IPS DF 6.9 (cell line): ENCODE measurements at regions not wholly inside any gene's neighbourhood (a gene's known extent, or its start where the extent isn't known, plus 50 kb on each side); places are given as distances from the start of the nearest gene placed in this dataset.
A peak's percentile ranks its signal among the peaks of the same experiment; 100 is the strongest.

Source experiments
- DNase-seq: peaks from one replicate; pipeline ENCODE4 v3.0.0-alpha.2; 2013; ENCODE audit warnings: low read depth, low spot score
- H3K27ac ChIP-seq: one replicate; pipeline ENCODE4 v1.5.1; 2013; ENCODE audit warnings: low read length, control low read depth
- H3K27me3 ChIP-seq: 2 replicates; pipeline ENCODE4 v1.6.1; 2013; ENCODE audit warnings: mild to moderate bottlenecking, low read length; ENCODE audit not compliant: control insufficient read depth, insufficient read depth
- H3K36me3 ChIP-seq: 2 replicates; pipeline ENCODE4 v1.6.1; 2013; ENCODE audit warnings: low read length; ENCODE audit not compliant: control insufficient read depth, insufficient read depth
- H3K4me1 ChIP-seq: 2 replicates; pipeline ENCODE4 v1.6.1; 2013; ENCODE audit warnings: low read length; ENCODE audit not compliant: control insufficient read depth, insufficient read depth
- H3K4me3 ChIP-seq: 2 replicates; pipeline ENCODE4 v1.5.1; 2013; ENCODE audit warnings: mild to moderate bottlenecking, low read length
- H3K9me3 ChIP-seq: 2 replicates; pipeline ENCODE4 v1.6.1; 2013; ENCODE audit warnings: low read length, inconsistent platforms; ENCODE audit not compliant: control insufficient read depth, insufficient read depth
- WGBS: extraction: QIAGEN DNeasy Blood & Tissue Kit; methylation state at CpG from one replicate; pipeline ENCODE4 v1.1.7; 2013; ENCODE audit warnings: mixed read lengths, missing lambda C conversion rate; ENCODE audit not compliant: insufficient read length, insufficient coverage; 5-methylcytosine and 5-hydroxymethylcytosine counted together

DNA sequence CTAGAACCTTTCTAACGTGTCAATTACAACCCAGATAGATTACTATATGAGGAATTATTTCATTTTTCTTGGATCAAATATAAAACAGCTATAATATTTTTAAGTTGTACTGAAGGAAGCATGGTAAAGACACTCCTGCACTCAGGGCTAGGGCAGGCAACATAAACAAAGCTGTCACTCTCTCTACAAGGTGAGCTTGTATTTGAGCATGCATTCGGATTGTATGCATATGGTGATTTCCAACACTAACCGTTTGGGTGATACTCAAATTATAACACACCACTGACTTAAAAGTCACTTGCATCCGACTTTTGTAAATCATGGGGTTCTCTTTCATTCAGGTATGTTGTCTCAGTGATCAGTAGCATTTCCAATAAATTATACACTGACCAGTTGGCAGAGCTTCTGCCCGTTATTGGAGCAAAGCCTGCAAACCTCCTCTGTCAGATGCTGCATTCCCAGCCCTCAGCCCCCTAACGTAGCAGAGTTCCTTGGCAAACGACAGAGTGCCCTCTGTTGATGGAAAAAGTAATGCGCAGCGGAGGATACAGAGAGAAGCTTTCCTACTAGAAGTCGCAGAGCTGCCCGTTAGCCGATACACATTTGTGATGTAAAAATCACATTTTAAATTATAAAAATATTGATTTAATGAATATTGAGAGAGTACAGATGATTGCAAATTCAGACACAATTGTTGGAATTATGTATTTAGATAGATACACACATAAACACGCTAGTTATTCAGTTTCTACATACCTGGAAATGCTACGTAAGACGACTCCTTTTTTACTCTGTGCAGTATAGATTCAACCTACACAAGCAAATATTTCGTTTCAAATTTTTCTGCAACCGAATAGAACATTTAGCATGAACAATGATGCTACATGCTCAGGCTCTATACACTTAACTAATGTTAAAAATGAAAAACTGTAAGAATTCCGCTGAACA, 173.9 kb upstream of the SP4 start:
- peak; percentile 55 for DNase-seq
- WGBS = no CpG with 5 or more reads among the region's 18 CpGs
- Histone ChIP-seq H3K27ac (no peak overlapping the region), H3K9me3 (no peaks in the 10 kb centered on the region), H3K4me1 (no peaks in the 10 kb centered on the region), H3K27me3 (no peaks in the 10 kb centered on the region), H3K4me3 (no peak overlapping the region), H3K36me3 (no peaks in the 10 kb centered on the region)

DNA sequence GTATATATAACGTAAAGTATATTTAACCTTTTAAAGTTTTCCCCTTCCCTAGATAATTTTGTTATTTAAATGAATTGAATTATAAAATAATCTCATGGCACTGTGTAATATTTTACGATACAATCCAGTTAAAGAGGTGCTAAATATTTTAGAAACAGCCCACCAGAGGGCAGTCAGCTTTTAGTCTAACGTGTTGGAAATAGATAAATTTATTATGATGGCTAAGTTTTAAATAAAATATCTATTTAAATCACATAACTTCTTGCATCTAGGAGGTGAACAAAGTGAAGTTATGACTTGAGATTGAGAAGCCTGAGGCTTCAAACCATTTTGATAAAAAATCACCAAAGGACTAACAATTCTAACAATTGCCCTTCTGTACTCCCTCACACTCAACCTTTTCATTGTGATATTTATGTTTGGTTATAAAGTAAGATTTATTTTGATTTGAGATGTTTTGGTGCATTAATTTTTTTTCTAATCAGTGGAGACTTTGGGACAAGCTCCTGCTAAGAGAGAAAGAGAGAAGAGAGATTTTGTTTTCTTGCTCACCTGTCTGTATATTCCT, 171.5 kb upstream of the SP4 start:
- H3K36me3 ChIP-seq = no peaks in the 10 kb centered on the region
- DNase-seq = no peak
- no CpG with 5 or more reads among the region's 3 CpGs for WGBS
- no peaks in the 10 kb centered on the region; the same call in 1 of the 2 replicates for H3K4me1 ChIP-seq
- H3K27me3 ChIP-seq = no peaks in the 10 kb centered on the region
- no peaks in the 10 kb centered on the region for H3K9me3 ChIP-seq
- no peak overlapping the region for H3K27ac ChIP-seq
- H3K4me3 ChIP-seq = no peak overlapping the region

DNA sequence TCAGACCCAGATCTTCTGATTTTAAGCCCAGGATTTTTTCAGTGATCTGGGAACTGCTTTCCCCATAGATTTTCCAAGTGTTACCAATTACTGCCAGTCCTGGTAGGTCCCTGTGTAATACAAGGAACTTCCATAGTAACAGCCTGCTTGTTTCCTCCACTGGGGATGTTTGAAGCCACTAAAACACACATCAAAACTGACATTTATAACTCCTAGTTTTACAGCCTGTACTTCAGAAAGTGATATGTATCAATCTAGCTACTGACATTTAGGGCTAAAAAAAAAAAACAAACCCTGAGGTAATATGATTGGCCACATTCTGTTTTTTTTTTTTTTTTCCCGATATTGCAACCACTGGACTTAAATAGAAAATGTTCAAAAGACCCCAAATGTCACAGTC, 166.9 kb upstream of the SP4 start:
- no peak for DNase-seq
- WGBS = no CpG with 5 or more reads among the region's 1 CpG
- no peak overlapping the region for H3K4me3 ChIP-seq
- H3K27me3 ChIP-seq = no peaks in the 10 kb centered on the region
- no peaks in the 10 kb centered on the region for H3K36me3 ChIP-seq
- no peak overlapping the region for H3K27ac ChIP-seq
- no peaks in the 10 kb centered on the region for H3K9me3 ChIP-seq
- H3K4me1 ChIP-seq = no peaks in the 10 kb centered on the region; the same call in 1 of the 2 replicates

DNA sequence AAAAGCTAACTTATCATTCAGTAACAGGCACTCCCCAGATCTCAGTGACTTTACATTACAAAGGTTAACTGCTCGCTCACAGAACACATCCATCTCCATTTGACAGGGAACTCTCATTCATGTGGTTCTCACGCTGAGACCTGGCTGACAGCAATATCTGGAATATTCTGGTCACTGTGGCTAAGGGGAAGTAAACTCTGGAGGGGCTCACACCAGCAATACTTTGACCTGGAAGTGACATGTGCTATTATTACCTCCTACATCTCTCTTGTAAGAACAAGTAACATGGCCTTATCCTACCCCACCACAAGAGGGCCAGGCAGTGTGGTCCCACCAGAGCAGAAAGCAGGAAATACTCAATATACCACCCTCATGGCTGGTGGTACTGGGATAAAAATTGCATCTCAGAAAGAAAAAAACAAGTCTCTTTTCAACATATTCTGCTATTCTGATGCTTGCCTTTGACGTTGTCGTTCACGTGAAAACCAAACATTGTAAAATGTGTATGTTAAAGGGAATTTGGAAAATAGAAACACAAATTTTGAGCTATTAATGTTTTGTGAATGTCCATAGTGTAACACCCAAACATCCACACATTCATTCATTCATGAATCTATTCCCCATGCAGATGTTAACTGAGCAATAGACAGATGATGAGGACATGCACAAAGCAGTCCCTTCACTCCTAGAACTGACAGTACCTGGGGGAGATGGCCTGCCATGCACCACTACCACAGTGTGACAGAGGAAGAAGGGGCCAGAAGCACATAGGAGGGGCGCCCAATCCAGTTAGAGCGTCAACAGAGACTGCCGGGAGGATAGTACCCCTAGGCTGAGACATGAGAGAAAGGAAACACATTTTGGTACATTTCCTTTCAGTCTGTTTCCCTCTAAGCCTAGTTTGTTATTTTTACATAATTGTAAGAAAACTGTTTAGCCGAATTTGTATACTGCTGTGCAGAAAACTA, 166.0 kb upstream of the SP4 start:
- Histone ChIP-seq H3K27me3 (no peaks in the 10 kb centered on the region), H3K36me3 (no peaks in the 10 kb centered on the region), H3K9me3 (no peaks in the 10 kb centered on the region), H3K4me1 (no peaks in the 10 kb centered on the region; the same call in 1 of the 2 replicates), H3K4me3 (no peak overlapping the region), H3K27ac (no peak overlapping the region)
- DNase-seq = peak; percentile 52
- no CpG with 5 or more reads among the region's 9 CpGs for WGBS

DNA sequence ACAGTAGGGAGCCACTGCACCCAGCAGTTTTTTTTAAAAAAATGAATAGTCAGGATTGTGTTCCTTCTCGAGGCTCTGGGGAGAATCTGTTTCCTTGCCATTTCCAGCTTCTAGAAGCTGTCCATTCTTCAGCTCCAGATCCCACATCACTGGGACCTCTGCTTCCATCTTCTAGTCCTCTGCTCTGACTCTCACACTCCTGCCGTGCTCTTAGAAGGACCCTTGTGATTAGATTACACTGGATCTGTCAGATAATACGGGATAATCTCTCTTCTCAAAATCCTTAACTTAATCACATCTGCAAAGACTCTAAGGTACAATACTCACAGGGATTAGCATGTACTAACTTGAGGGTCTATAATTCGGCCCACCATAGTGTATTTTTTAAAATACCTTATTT, 158.9 kb upstream of the SP4 start:
- H3K4me3 ChIP-seq = no peak overlapping the region
- H3K4me1 ChIP-seq = no peaks in the 10 kb centered on the region
- DNase-seq = no peak
- H3K27me3 ChIP-seq = no peaks in the 10 kb centered on the region
- H3K27ac ChIP-seq = no peak overlapping the region
- WGBS = no CpG with 5 or more reads among the region's 4 CpGs
- no peaks in the 10 kb centered on the region for H3K9me3 ChIP-seq
- H3K36me3 ChIP-seq = no peaks in the 10 kb centered on the region

DNA sequence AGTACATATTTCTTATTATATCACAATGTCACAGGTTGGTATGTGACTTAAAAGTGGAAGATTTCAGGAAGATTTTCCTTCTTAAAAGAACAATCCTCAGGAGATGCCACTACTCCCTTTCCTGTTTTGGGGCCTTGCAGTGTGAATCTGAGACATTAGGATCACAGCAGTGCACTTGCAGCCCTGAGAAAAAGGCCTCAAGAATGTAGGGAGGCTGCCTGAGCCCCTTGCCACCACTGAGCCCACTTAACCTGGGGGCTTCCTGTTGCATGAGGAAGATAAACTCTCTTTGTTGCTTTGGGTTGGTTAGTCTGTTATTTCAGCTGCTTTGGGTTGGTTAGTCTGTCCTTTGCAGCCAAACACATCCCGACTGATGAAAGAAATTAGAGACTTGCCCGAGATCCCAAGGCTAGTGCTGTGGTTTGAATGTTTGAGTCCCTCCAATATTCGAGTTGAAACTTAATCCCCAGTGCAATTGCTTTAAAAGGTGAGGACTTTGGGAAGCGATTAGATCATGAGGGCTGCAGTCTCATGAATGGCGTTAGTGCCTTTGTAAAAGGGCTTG, 151.3 kb upstream of the SP4 start:
- no peak overlapping the region for H3K27ac ChIP-seq
- no peaks in the 10 kb centered on the region for H3K9me3 ChIP-seq
- no peaks in the 10 kb centered on the region; the same call in 1 of the 2 replicates for H3K4me1 ChIP-seq
- no peak overlapping the region for H3K4me3 ChIP-seq
- H3K27me3 ChIP-seq = no peaks in the 10 kb centered on the region
- no peak for DNase-seq
- WGBS = no CpG with 5 or more reads among the region's 5 CpGs
- H3K36me3 ChIP-seq = no peaks in the 10 kb centered on the region

DNA sequence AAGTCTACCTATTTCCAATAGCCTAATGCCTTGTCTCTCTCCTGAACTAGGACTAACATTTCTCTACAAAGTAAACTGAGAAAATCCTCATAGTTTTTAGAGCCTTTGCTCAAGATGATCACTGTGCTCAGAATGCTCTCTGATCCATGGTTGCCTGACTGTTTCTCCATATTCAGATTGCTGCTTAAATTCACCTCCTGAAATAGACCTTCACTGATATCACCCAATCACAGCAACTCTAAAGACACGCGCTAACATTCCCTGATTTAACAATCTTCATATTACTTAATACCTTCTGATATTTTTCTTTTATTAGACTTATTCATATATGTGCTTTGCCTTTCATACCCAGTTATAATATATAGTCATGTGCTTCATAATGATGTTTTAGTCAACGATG, 148.9 kb upstream of the SP4 start:
- no peak for DNase-seq
- Histone ChIP-seq H3K4me1 (no peaks in the 10 kb centered on the region; the same call in 1 of the 2 replicates), H3K4me3 (no peak overlapping the region), H3K27ac (no peak overlapping the region), H3K9me3 (no peaks in the 10 kb centered on the region), H3K36me3 (no peaks in the 10 kb centered on the region), H3K27me3 (no peaks in the 10 kb centered on the region)
- WGBS = 100% methylated on average over 2 of the region's 3 CpGs

DNA sequence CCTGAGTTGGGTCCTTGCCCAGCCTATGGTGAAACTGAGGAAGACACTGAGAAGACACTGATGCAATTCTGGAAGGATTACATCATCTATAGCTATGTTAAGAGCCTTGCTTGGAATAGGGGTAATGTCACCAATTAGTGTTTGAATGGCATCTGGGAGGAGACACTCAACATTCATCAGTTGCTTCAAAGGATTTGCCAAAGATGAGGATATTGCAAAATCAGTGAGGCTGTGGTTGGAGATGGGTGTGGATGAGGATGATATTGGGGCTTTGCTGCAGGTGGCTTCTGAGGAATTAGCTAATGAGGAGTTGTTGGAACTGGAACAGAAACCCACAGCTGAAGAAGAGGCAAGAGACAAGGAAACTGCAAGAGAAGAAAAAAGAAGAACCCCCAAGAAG, 146.7 kb upstream of the SP4 start:
- Histone ChIP-seq H3K4me1 (no peaks in the 10 kb centered on the region; the same call in 1 of the 2 replicates), H3K9me3 (no peaks in the 10 kb centered on the region), H3K4me3 (no peak overlapping the region), H3K27ac (no peak overlapping the region), H3K27me3 (no peaks in the 10 kb centered on the region), H3K36me3 (no peaks in the 10 kb centered on the region)
- DNase-seq = no peak

DNA sequence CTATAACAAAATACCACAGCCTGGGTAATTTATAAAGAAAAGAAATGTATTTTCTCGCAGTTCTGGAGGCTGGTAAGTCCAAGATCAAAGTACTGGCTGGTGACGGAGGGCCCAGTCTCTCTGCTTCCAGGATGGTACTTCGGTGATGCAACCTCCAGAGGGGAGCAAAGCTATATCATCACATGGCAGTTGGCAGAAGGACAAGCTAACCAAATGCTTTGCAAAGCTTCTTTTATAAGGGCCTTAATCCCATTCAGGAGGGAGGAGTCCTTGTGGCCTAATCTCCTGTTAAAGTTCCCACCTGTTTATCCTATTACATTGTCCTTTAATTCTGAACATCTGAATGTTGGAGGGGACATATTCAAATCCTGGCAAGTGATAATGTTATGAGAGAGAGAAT, 134.1 kb upstream of the SP4 start:
- Histone ChIP-seq H3K27me3 (no peaks in the 10 kb centered on the region; the same call in 1 of the 2 replicates), H3K27ac (no peak overlapping the region), H3K36me3 (no peaks in the 10 kb centered on the region), H3K4me3 (no peak overlapping the region), H3K9me3 (no peaks in the 10 kb centered on the region), H3K4me1 (no peaks in the 10 kb centered on the region)
- no CpG with 5 or more reads among the region's 3 CpGs for WGBS
- DNase-seq = no peak

DNA sequence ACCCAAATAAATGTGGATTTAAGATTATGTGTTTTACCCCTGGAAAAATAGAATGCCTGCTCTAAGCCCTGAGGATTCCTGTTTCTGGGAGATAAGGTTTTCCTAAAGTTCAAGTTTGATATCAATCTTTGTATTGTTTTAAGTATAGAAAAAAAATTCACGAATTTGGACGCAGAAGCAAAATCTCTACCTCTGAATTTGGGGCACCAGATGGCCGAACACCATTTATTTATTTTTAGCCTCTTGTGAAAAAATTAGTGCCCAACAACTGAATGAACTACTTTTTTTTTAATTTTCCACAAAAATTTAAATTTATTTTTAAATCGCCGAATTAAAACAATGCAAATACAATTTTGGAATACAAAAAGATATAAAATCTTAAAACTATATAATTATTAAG, 128.1 kb upstream of the SP4 start:
- Histone ChIP-seq H3K4me3 (no peak overlapping the region), H3K4me1 (no peaks in the 10 kb centered on the region), H3K27me3 (no peaks in the 10 kb centered on the region; the same call in 1 of the 2 replicates), H3K36me3 (no peaks in the 10 kb centered on the region), H3K27ac (no peak overlapping the region), H3K9me3 (no peaks in the 10 kb centered on the region)
- WGBS = 100% methylated on average over 2 of the region's 5 CpGs
- no peak for DNase-seq
